OCI-LY1 (cell line): ENCODE measurements at regions not wholly inside any gene's neighbourhood (a gene's known extent, or its start where the extent isn't known, plus 50 kb on each side); places are given as distances from the start of the nearest gene placed in this dataset.

Experiments used
- H2AFZ ChIP-seq: fragments of 200-600 bp; sonication (generic), shearing (Covaris generic); 2 replicates; pipeline ENCODE4 v1.6.0; 2014; ENCODE audit warnings: antibody characterized with exemption, mild to moderate bottlenecking, low read length
- H3F3A ChIP-seq: fragments of 200-600 bp; sonication (generic), shearing (Covaris generic); 2 replicates; pipeline ENCODE4 v1.6.0; 2014; ENCODE audit warnings: mild to moderate bottlenecking, antibody characterized with exemption, low read length, moderate library complexity; ENCODE audit not compliant: insufficient read depth
- H3K27ac ChIP-seq: fragments of 200-600 bp; sonication (generic); 2 replicates; pipeline ENCODE4 v1.5.1; 2014; ENCODE audit warnings: low read length, mixed run types, mild to moderate bottlenecking, low read depth; ENCODE audit not compliant: poor library complexity, severe bottlenecking
- H3K27me3 ChIP-seq: fragments of 200-600 bp; sonication (generic); 2 replicates; pipeline ENCODE4 v1.6.0; 2014; ENCODE audit warnings: antibody characterized with exemption, mild to moderate bottlenecking, low read length, moderate library complexity; ENCODE audit not compliant: insufficient read depth
- H3K36me3 ChIP-seq: fragments of 200-600 bp; sonication (generic); 2 replicates; pipeline ENCODE4 v1.6.1; 2014; ENCODE audit warnings: mild to moderate bottlenecking, antibody characterized with exemption, low read length, moderate library complexity, mixed read lengths; ENCODE audit not compliant: insufficient read depth
- H3K4me1 ChIP-seq: fragments of 200-600 bp; sonication (generic); 2 replicates; pipeline ENCODE4 v1.5.1; 2014; ENCODE audit warnings: mild to moderate bottlenecking, low read length, moderate library complexity; ENCODE audit not compliant: insufficient read depth, severe bottlenecking
- H3K4me2 ChIP-seq: fragments of 200-600 bp; sonication (generic), shearing (Covaris generic); 2 replicates; pipeline ENCODE4 v1.6.1; 2014; ENCODE audit warnings: low read length
- H3K4me3 ChIP-seq: fragments of 200-600 bp; sonication (generic); 2 replicates; pipeline ENCODE4 v1.5.1; 2014; ENCODE audit warnings: low read length, low read depth, mild to moderate bottlenecking, mixed read lengths; ENCODE audit not compliant: poor library complexity, severe bottlenecking
- H3K79me2 ChIP-seq: fragments of 200-600 bp; shearing (Covaris generic); 2 replicates; pipeline ENCODE4 v1.6.1; 2016; ENCODE audit warnings: mixed run types, low read length, mixed read lengths; ENCODE audit not compliant: insufficient read depth
- H3K9ac ChIP-seq: fragments of 200-600 bp; sonication (generic), shearing (Covaris generic); 2 replicates; pipeline ENCODE4 v1.6.1; 2014; ENCODE audit warnings: mild to moderate bottlenecking, low read length, mixed read lengths
- H3K9me2 ChIP-seq: fragments of 200-600 bp; sonication (generic), shearing (Covaris generic); 2 replicates; pipeline ENCODE4 v1.6.1; 2014; ENCODE audit warnings: low read depth, mild to moderate bottlenecking, low read length, mixed read lengths
- H3K9me3 ChIP-seq: fragments of 200-600 bp; shearing (Covaris generic); 2 replicates; pipeline ENCODE4 v1.6.1; 2014; ENCODE audit warnings: low read length, mixed read lengths
- H4K20me1 ChIP-seq: fragments of 200-600 bp; sonication (generic), shearing (Covaris generic); 2 replicates; pipeline ENCODE4 v1.6.0; 2016; ENCODE audit warnings: mild to moderate bottlenecking, low read length; ENCODE audit not compliant: insufficient read depth
- EZH2 ChIP-seq: fragments of 200-600 bp; sonication (generic), shearing (Covaris generic); IDR thresholded peaks from 2 replicates; pipeline ENCODE4 v1.8.0; 2017; ENCODE audit warnings: borderline replicate concordance, mixed run types, mild to moderate bottlenecking, antibody characterized with exemption, low read length, moderate library complexity, mixed read lengths
- TF ChIP-seq, protein P1 (sequence below): fragments of 200-600 bp; sonication (generic), shearing (Covaris generic); IDR thresholded peaks from 2 replicates; pipeline ENCODE4 v1.5.1; 2017; ENCODE audit warnings: mild to moderate bottlenecking, antibody characterized with exemption, low read length, moderate library complexity, mixed read lengths

DNA sequence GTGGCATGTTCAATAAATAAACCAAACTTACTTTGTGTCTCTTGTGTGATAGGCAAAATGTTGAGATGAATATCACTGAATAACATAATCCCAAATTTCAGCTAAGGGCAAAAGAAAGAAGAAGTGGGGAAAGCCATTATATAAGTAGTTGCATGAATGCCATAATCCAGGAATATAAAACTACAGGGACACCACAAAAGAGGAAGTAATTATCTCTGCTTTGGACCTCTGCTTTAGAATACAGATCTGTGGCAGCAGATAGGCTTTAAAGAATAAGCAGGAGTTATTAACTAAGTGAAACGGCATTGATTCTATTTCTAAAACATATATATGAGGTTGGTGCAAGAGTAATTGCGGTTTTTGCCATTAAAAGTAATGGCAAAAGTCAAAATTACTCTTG, 288.5 kb upstream of the SNX7 start:
- H3K9ac ChIP-seq: no peak overlapping the region
- H3K4me2 ChIP-seq: no peak overlapping the region
- H3K36me3 ChIP-seq: no peaks in the 10 kb centered on the region
- no peaks in the 10 kb centered on the region for H3F3A ChIP-seq
- H2AFZ ChIP-seq: no peak overlapping the region
- H3K4me3 ChIP-seq: no peak overlapping the region
- H3K27me3 ChIP-seq: no peaks in the 10 kb centered on the region
- no peaks in the 10 kb centered on the region for H3K9me2 ChIP-seq
- TF ChIP-seq, protein P1, sequence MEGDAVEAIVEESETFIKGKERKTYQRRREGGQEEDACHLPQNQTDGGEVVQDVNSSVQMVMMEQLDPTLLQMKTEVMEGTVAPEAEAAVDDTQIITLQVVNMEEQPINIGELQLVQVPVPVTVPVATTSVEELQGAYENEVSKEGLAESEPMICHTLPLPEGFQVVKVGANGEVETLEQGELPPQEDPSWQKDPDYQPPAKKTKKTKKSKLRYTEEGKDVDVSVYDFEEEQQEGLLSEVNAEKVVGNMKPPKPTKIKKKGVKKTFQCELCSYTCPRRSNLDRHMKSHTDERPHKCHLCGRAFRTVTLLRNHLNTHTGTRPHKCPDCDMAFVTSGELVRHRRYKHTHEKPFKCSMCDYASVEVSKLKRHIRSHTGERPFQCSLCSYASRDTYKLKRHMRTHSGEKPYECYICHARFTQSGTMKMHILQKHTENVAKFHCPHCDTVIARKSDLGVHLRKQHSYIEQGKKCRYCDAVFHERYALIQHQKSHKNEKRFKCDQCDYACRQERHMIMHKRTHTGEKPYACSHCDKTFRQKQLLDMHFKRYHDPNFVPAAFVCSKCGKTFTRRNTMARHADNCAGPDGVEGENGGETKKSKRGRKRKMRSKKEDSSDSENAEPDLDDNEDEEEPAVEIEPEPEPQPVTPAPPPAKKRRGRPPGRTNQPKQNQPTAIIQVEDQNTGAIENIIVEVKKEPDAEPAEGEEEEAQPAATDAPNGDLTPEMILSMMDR: no peak
- no peak for TF ChIP-seq EZH2
- no peaks in the 10 kb centered on the region for H3K9me3 ChIP-seq
- no peaks in the 10 kb centered on the region for H3K4me1 ChIP-seq
- H4K20me1 ChIP-seq: no peaks in the 10 kb centered on the region
- no peak overlapping the region for H3K27ac ChIP-seq
- no peaks in the 10 kb centered on the region for H3K79me2 ChIP-seq

DNA sequence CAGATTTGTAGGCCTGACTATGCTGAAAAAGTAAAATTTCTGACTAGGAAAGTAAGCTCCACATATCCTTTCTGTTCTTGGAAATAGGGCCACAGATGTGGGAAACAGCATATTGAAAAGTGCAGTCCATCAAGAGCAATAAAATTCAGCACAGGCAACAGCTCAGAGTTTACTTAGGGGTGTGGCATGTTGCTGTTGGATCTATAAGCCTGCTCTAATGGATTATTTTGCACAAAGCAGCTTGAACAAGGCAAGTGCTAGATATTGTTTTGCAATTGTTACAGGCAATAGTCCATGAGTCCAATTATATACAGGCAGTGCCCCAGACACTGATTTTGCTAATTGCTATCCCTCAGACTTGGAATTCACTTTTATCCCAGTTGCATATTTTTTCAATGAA, 289.8 kb upstream of the SNX7 start:
- no peak overlapping the region for H3K4me3 ChIP-seq
- TF ChIP-seq EZH2: no peak
- TF ChIP-seq, protein P1: no peak
- H3K79me2 ChIP-seq: no peaks in the 10 kb centered on the region
- no peaks in the 10 kb centered on the region for H3K4me1 ChIP-seq
- no peaks in the 10 kb centered on the region for H3K27me3 ChIP-seq
- H3K9me3 ChIP-seq: no peaks in the 10 kb centered on the region
- H3K36me3 ChIP-seq: no peaks in the 10 kb centered on the region
- H3K9me2 ChIP-seq: no peaks in the 10 kb centered on the region
- no peak overlapping the region for H2AFZ ChIP-seq
- H3K4me2 ChIP-seq: no peak overlapping the region
- no peaks in the 10 kb centered on the region for H3F3A ChIP-seq
- H4K20me1 ChIP-seq: no peaks in the 10 kb centered on the region
- no peak overlapping the region for H3K27ac ChIP-seq
- no peak overlapping the region for H3K9ac ChIP-seq

DNA sequence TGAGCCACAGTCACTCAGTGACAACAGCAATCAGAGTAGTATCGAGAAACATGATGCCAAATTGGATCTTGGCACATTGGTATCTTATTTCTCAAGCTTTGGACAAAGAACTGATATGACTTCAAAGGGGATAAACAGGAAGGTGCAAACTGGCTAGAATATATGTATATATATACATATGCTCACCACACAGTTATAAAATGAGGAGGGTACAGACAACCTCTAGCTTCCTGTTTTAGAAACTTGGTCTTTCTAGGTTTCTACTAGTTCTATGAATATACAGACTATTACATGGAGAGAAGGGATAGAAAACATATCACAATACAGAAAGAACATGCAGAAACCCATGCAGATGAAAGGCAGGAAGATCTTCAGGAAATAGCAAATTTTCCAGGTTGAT, 292.1 kb upstream of the SNX7 start:
- TF ChIP-seq, protein P1: no peak
- no peak for TF ChIP-seq EZH2
- no peaks in the 10 kb centered on the region for H3K36me3 ChIP-seq
- H3K4me2 ChIP-seq: no peak overlapping the region
- no peaks in the 10 kb centered on the region for H3K79me2 ChIP-seq
- no peaks in the 10 kb centered on the region for H3K9me3 ChIP-seq
- no peaks in the 10 kb centered on the region for H3K9me2 ChIP-seq
- H3K9ac ChIP-seq: no peak overlapping the region
- H3K4me1 ChIP-seq: no peaks in the 10 kb centered on the region
- no peaks in the 10 kb centered on the region for H4K20me1 ChIP-seq
- no peak overlapping the region for H3K4me3 ChIP-seq
- H3K27me3 ChIP-seq: no peaks in the 10 kb centered on the region
- no peaks in the 10 kb centered on the region for H3F3A ChIP-seq
- no peak overlapping the region for H2AFZ ChIP-seq
- H3K27ac ChIP-seq: no peak overlapping the region
